ENCODE measurements at regions not wholly inside any gene's neighbourhood (a gene's known extent, or its start where the extent isn't known, plus 50 kb on each side); places are given as distances from the start of the nearest gene placed in this dataset.

GRCh38 chr14:25552826-25553225 lies 502.9 kb upstream of the STXBP6 start:
- no peak for TF ChIP-seq GATA2 (IDR thresholded peaks at IDR 0.05; ENCODE audit: low read depth, low read length)
- no peak for TF ChIP-seq GATA3 (IDR thresholded peaks at IDR 0.05; ENCODE audit: low read depth, low read length)
